HEK293 (cell line): ENCODE measurements at regions not wholly inside any gene's neighbourhood (a gene's known extent, or its start where the extent isn't known, plus 50 kb on each side); places are given as distances from the start of the nearest gene placed in this dataset.

Experiments used
- BCL11A ChIP-seq: fragments of 450-650 bp; formaldehyde crosslinking; IDR thresholded peaks from 2 replicates; pipeline ENCODE4 v1.5.1; 2016; ENCODE audit warnings: low read depth, missing biosample characterization, missing genetic modification characterization
- GLI4 ChIP-seq: fragments of 450-650 bp; formaldehyde crosslinking; IDR thresholded peaks from 2 replicates; pipeline ENCODE4 v1.5.1; 2016; ENCODE audit warnings: missing biosample characterization, missing genetic modification characterization
- PRDM1 ChIP-seq: fragments of 450-650 bp; formaldehyde crosslinking; IDR thresholded peaks from 2 replicates; pipeline ENCODE4; 2016; ENCODE audit warnings: missing biosample characterization, missing genetic modification characterization
- SALL2 ChIP-seq: fragments of 450-650 bp; formaldehyde crosslinking; IDR thresholded peaks from 2 replicates; pipeline ENCODE4 v1.5.0; 2017; ENCODE audit warnings: missing biosample characterization, mild to moderate bottlenecking, missing genetic modification characterization, borderline replicate concordance
- SP3 ChIP-seq: fragments of 450-650 bp; formaldehyde crosslinking; IDR thresholded peaks from 2 replicates; pipeline ENCODE4 v1.5.1; 2016; ENCODE audit warnings: missing biosample characterization, missing genetic modification characterization
- TSHZ1 ChIP-seq: fragments of 450-650 bp; formaldehyde crosslinking; IDR thresholded peaks from 2 replicates; pipeline ENCODE4 v1.5.1; 2016; ENCODE audit warnings: missing biosample characterization, missing genetic modification characterization, borderline replicate concordance
- WT1 ChIP-seq: fragments of 450-650 bp; formaldehyde crosslinking; IDR thresholded peaks from 2 replicates; pipeline ENCODE4 v1.5.1; 2016; ENCODE audit warnings: missing biosample characterization, missing genetic modification characterization
- ZBTB7A ChIP-seq: fragments of 450-650 bp; formaldehyde crosslinking; IDR thresholded peaks from 2 replicates; pipeline ENCODE4 v1.5.1; 2016; ENCODE audit warnings: low read depth, missing biosample characterization, missing genetic modification characterization
- ZNF146 ChIP-seq: fragments of 450-650 bp; formaldehyde crosslinking; IDR thresholded peaks from 2 replicates; pipeline ENCODE4 v1.5.1; 2016; ENCODE audit warnings: missing biosample characterization, missing genetic modification characterization
- ZNF18 ChIP-seq: fragments of 450-650 bp; formaldehyde crosslinking; IDR thresholded peaks from 2 replicates; pipeline ENCODE4 v1.5.1; 2016; ENCODE audit warnings: missing biosample characterization, missing genetic modification characterization
- ZNF24 ChIP-seq: fragments of 450-650 bp; formaldehyde crosslinking; IDR thresholded peaks from 2 replicates; pipeline ENCODE4 v1.5.1; 2016; ENCODE audit warnings: missing biosample characterization, missing genetic modification characterization
- ZNF248 ChIP-seq: fragments of 450-650 bp; formaldehyde crosslinking; IDR thresholded peaks from 2 replicates; pipeline ENCODE4 v1.5.1; 2017; ENCODE audit warnings: missing biosample characterization, missing genetic modification characterization
- ZNF404 ChIP-seq: fragments of 450-650 bp; formaldehyde crosslinking; IDR thresholded peaks from 2 replicates; pipeline ENCODE4 v1.5.1; 2017; ENCODE audit warnings: missing biosample characterization, missing genetic modification characterization
- ZNF423 ChIP-seq: fragments of 450-650 bp; formaldehyde crosslinking; IDR thresholded peaks from 2 replicates; pipeline ENCODE4 v1.5.1; 2016; ENCODE audit warnings: missing biosample characterization, missing genetic modification characterization
- ZNF473 ChIP-seq: fragments of 450-650 bp; formaldehyde crosslinking; IDR thresholded peaks from 2 replicates; pipeline ENCODE4 v1.5.1; 2017; ENCODE audit warnings: missing biosample characterization, missing genetic modification characterization
- ZNF48 ChIP-seq: fragments of 450-650 bp; formaldehyde crosslinking; IDR thresholded peaks from 2 replicates; pipeline ENCODE4 v1.5.1; 2016; ENCODE audit warnings: missing biosample characterization, missing genetic modification characterization
- ZNF621 ChIP-seq: fragments of 450-650 bp; formaldehyde crosslinking; IDR thresholded peaks from 2 replicates; pipeline ENCODE4 v1.5.1; 2017; ENCODE audit warnings: missing biosample characterization, missing genetic modification characterization
- ZNF664 ChIP-seq: fragments of 450-650 bp; formaldehyde crosslinking; IDR thresholded peaks from 2 replicates; pipeline ENCODE4 v1.5.1; 2016; ENCODE audit warnings: missing biosample characterization, missing genetic modification characterization
- ZNF830 ChIP-seq: fragments of 450-650 bp; IDR thresholded peaks from 2 replicates; pipeline ENCODE4 v1.5.0; 2018; ENCODE audit warnings: missing biosample characterization, missing genetic modification characterization, low read depth, mild to moderate bottlenecking, moderate library complexity
- TF ChIP-seq, protein P1 (sequence below): fragments of 450-650 bp; formaldehyde crosslinking; IDR thresholded peaks from 2 replicates; pipeline ENCODE4 v1.5.1; 2016; ENCODE audit warnings: missing biosample characterization, missing genetic modification characterization
- TF ChIP-seq, protein P2 (sequence below): fragments of 450-650 bp; formaldehyde crosslinking; IDR thresholded peaks from 2 replicates; pipeline ENCODE4 v1.5.1; 2016; ENCODE audit warnings: missing biosample characterization, missing genetic modification characterization

- peak; percentile 97 for TF ChIP-seq ZNF18 (tag by site-specific recombination)
- no peak for TF ChIP-seq ZNF48 (tag by site-specific recombination)
- no peak for TF ChIP-seq ZNF830 (tag by site-specific recombination)
- TF ChIP-seq PRDM1 (tag by site-specific recombination) = peak; percentile 32; the same call in 1 of the 2 replicates
- TF ChIP-seq ZNF473 (tag by site-specific recombination) = no peak
- TF ChIP-seq ZNF423 (tag by site-specific recombination) = no peak
- no peak for TF ChIP-seq ZNF621 (tag by site-specific recombination)
- TF ChIP-seq, protein P1, sequence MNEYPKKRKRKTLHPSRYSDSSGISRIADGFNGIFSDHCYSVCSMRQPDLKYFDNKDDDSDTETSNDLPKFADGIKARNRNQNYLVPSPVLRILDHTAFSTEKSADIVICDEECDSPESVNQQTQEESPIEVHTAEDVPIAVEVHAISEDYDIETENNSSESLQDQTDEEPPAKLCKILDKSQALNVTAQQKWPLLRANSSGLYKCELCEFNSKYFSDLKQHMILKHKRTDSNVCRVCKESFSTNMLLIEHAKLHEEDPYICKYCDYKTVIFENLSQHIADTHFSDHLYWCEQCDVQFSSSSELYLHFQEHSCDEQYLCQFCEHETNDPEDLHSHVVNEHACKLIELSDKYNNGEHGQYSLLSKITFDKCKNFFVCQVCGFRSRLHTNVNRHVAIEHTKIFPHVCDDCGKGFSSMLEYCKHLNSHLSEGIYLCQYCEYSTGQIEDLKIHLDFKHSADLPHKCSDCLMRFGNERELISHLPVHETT (tag by site-specific recombination) = peak; percentile 95
- TF ChIP-seq ZBTB7A (tag by site-specific recombination) = no peak
- TF ChIP-seq BCL11A (tag by site-specific recombination) = no peak
- peak; percentile 85; the same call in 1 of the 2 replicates for TF ChIP-seq TSHZ1 (tag by site-specific recombination)
- TF ChIP-seq, protein P2, sequence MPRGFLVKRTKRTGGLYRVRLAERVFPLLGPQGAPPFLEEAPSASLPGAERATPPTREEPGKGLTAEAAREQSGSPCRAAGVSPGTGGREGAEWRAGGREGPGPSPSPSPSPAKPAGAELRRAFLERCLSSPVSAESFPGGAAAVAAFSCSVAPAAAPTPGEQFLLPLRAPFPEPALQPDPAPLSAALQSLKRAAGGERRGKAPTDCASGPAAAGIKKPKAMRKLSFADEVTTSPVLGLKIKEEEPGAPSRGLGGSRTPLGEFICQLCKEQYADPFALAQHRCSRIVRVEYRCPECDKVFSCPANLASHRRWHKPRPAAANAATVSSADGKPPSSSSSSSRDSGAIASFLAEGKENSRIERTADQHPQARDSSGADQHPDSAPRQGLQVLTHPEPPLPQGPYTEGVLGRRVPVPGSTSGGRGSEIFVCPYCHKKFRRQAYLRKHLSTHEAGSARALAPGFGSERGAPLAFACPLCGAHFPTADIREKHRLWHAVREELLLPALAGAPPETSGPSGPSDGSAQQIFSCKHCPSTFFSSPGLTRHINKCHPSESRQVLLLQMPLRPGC (tag by site-specific recombination) = peak; percentile 91
- 0 out of 2 replicates have a peak, but pooled peaks have one; percentile 23 for TF ChIP-seq ZNF664 (tag by site-specific recombination)
- TF ChIP-seq GLI4 = no peak
- TF ChIP-seq ZNF146 (tag by site-specific recombination) = no peak
- TF ChIP-seq SP3 (tag by site-specific recombination) = peak; percentile 25; the same call in 1 of the 2 replicates
- TF ChIP-seq ZNF248 (tag by site-specific recombination) = no peak
- peak; percentile 85 for TF ChIP-seq ZNF24 (tag by site-specific recombination)
- no peak for TF ChIP-seq SALL2 (tag by site-specific recombination)
- TF ChIP-seq WT1 (tag by site-specific recombination) = peak; percentile 55; the same call in 1 of the 2 replicates
- TF ChIP-seq ZNF404 (tag by site-specific recombination) = no peak
Observed at GRCh38 chr5:116766470-116766947, 191.9 kb upstream of the SEMA6A start (continued).
